ENCODE measurements at regions not wholly inside any gene's neighbourhood (a gene's known extent, or its start where the extent isn't known, plus 50 kb on each side); places are given as distances from the start of the nearest gene placed in this dataset.

- DNase-seq (ENCODE audit: low spot score): no peak
Measured at GRCh38 chr5:145708169-145708568, 127.0 kb downstream of the PRELID2 start.

- DNase-seq (ENCODE audit: low spot score): no peak
Measured at GRCh38 chr5:145704724-145705123, 130.4 kb downstream of the PRELID2 start.

- DNase-seq (ENCODE audit: low spot score): no peak
Measured at GRCh38 chr5:145703856-145704255, 131.3 kb downstream of the PRELID2 start.

GRCh38 chr5:145701404-145701803, 133.7 kb downstream of the PRELID2 start:
- DNase-seq (ENCODE audit: low spot score): no peak

GRCh38 chr5:145699846-145700245, 135.3 kb downstream of the PRELID2 start:
- DNase-seq (ENCODE audit: low spot score): no peak

GRCh38 chr5:145697251-145697990, 137.7 kb downstream of the PRELID2 start:
- peak; percentile 15 for DNase-seq (ENCODE audit: low spot score)

- DNase-seq (ENCODE audit: low spot score): no peak
Measured at GRCh38 chr5:145689235-145689634, 145.9 kb downstream of the PRELID2 start.

GRCh38 chr5:145687943-145688342, 147.2 kb downstream of the PRELID2 start:
- no peak for DNase-seq (ENCODE audit: low spot score)

GRCh38 chr5:145685417-145685816, 149.7 kb downstream of the PRELID2 start:
- no peak for DNase-seq (ENCODE audit: low spot score)

- DNase-seq (ENCODE audit: low spot score): no peak
Measured at GRCh38 chr5:145683431-145683830, 151.7 kb downstream of the PRELID2 start.

- DNase-seq (ENCODE audit: low spot score): no peak
Measured at GRCh38 chr5:145682197-145682899, 152.8 kb downstream of the PRELID2 start.

GRCh38 chr5:145681686-145682085, 153.5 kb downstream of the PRELID2 start:
- peak; percentile 72 for DNase-seq (ENCODE audit: low spot score)

- DNase-seq (ENCODE audit: low spot score): no peak
Measured at GRCh38 chr5:145681216-145681615, 153.9 kb downstream of the PRELID2 start.

GRCh38 chr5:145680767-145681166, 154.4 kb downstream of the PRELID2 start:
- no peak for DNase-seq (ENCODE audit: low spot score)

- no peak for DNase-seq (ENCODE audit: low spot score)
Measured at GRCh38 chr5:145680169-145680568, 155.0 kb downstream of the PRELID2 start.

- no peak for DNase-seq (ENCODE audit: low spot score)
Measured at GRCh38 chr5:145678255-145678654, 156.9 kb downstream of the PRELID2 start.

GRCh38 chr5:145673786-145674185, 161.4 kb downstream of the PRELID2 start:
- DNase-seq (ENCODE audit: low spot score): no peak

- no peak for DNase-seq (ENCODE audit: low spot score)
Measured at GRCh38 chr5:145668714-145669113, 166.4 kb downstream of the PRELID2 start.

- no peak for DNase-seq (ENCODE audit: low spot score)
Measured at GRCh38 chr5:145667742-145668141, 167.4 kb downstream of the PRELID2 start.

GRCh38 chr5:145666591-145666990, 168.6 kb downstream of the PRELID2 start:
- DNase-seq (ENCODE audit: low spot score): no peak

- no peak for DNase-seq (ENCODE audit: low spot score)
Measured at GRCh38 chr5:145661737-145662485, 173.2 kb downstream of the PRELID2 start.

- peak; percentile 37 for DNase-seq (ENCODE audit: low spot score)
Measured at GRCh38 chr5:145660897-145661640, 174.1 kb downstream of the PRELID2 start.
